Mesenchymal stem cell (in vitro differentiated cells and primary cell): ENCODE measurements at regions not wholly inside any gene's neighbourhood (a gene's known extent, or its start where the extent isn't known, plus 50 kb on each side); places are given as distances from the start of the nearest gene placed in this dataset.

ENCODE experiments used
- DNase-seq: peaks from one replicate; pipeline ENCODE4 v3.0.0-alpha.2; 2013
- H2AFZ ChIP-seq: one replicate; pipeline ENCODE4 v1.6.1; 2013; ENCODE audit warnings: low read depth, mild to moderate bottlenecking, control low read depth, inconsistent platforms, low read length, moderate library complexity
- H2AK5ac ChIP-seq: 2 replicates; pipeline ENCODE4 v1.6.1; 2013; ENCODE audit warnings: low read length, moderate library complexity, mild to moderate bottlenecking, inconsistent platforms; ENCODE audit not compliant: severe bottlenecking
- H2BK120ac ChIP-seq: one replicate; pipeline ENCODE4 v1.6.1; 2013; ENCODE audit warnings: low read depth, mild to moderate bottlenecking, inconsistent platforms, low read length, moderate library complexity
- H2BK12ac ChIP-seq, 2 experiments: one replicate each; pipeline ENCODE4 v1.6.1; 2013; ENCODE audit warnings: inconsistent platforms in 2 of 2, low read length in 2 of 2, mild to moderate bottlenecking in 2 of 2, moderate library complexity in 2 of 2, control low read depth in 1 of 2
- H2BK15ac ChIP-seq: one replicate; pipeline ENCODE4 v1.6.1; 2013; ENCODE audit warnings: mild to moderate bottlenecking, low read depth, inconsistent platforms; ENCODE audit not compliant: poor library complexity, severe bottlenecking
- H2BK5ac ChIP-seq: 2 replicates; pipeline ENCODE4 v1.6.1; 2013; ENCODE audit warnings: low read depth, mild to moderate bottlenecking, low read length, control low read depth, inconsistent platforms; ENCODE audit not compliant: poor library complexity, severe bottlenecking
- H3K14ac ChIP-seq, 2 experiments: one replicate each; pipeline ENCODE4 v1.6.1; 2013; ENCODE audit warnings: inconsistent platforms in 2 of 2, low read length in 2 of 2, control low read depth in 1 of 2, mild to moderate bottlenecking in 1 of 2, moderate library complexity in 1 of 2
- H3K18ac ChIP-seq, 2 experiments: one replicate each; pipeline ENCODE4 v1.6.1; 2013; ENCODE audit warnings: inconsistent platforms in 2 of 2, low read length in 2 of 2, control low read depth in 1 of 2, low read depth in 1 of 2, mild to moderate bottlenecking in 1 of 2
- H3K23ac ChIP-seq, 2 experiments: one replicate each; pipeline ENCODE4 v1.6.1; 2013; ENCODE audit warnings: inconsistent platforms in 2 of 2, low read length in 2 of 2, mild to moderate bottlenecking in 2 of 2, moderate library complexity in 2 of 2, control low read depth in 1 of 2
- H3K27ac ChIP-seq: 2 replicates; pipeline ENCODE4 v1.5.1; 2013; ENCODE audit warnings: mild to moderate bottlenecking, moderate library complexity, low read length, control low read depth, inconsistent platforms; ENCODE audit not compliant: poor library complexity, severe bottlenecking
- H3K27me3 ChIP-seq, 2 experiments: 2 replicates each; pipeline versions ENCODE4 v1.6.1 to v1.7.0; 2013; ENCODE audit warnings: low read length in 2 of 2, mild to moderate bottlenecking in 2 of 2, moderate library complexity in 2 of 2, control low read depth in 1 of 2, inconsistent platforms in 1 of 2; ENCODE audit not compliant: control insufficient read depth in 1 of 2, insufficient read depth in 1 of 2
- H3K36me3 ChIP-seq, 2 experiments: 2 replicates each; pipeline versions ENCODE4 v1.6.1 to v1.7.0; 2013; ENCODE audit warnings: low read length in 2 of 2, control low read depth in 1 of 2, inconsistent platforms in 1 of 2, low read depth in 1 of 2, mild to moderate bottlenecking in 1 of 2; ENCODE audit not compliant: insufficient read depth in 2 of 2, control insufficient read depth in 1 of 2
- H3K4ac ChIP-seq, 2 experiments: one replicate each; pipeline ENCODE4 v1.6.1; 2013; ENCODE audit warnings: inconsistent platforms in 2 of 2, low read length in 2 of 2, mild to moderate bottlenecking in 2 of 2, moderate library complexity in 2 of 2, control low read depth in 1 of 2, low read depth in 1 of 2
- H3K4me1 ChIP-seq: 2 replicates; pipeline ENCODE4 v1.6.1; 2013; ENCODE audit warnings: low read depth, low read length, control low read depth; ENCODE audit not compliant: control insufficient read depth, insufficient read depth
- H3K4me2 ChIP-seq: 2 replicates; pipeline ENCODE4 v1.6.1; 2013; ENCODE audit warnings: low read length, mild to moderate bottlenecking, inconsistent platforms; ENCODE audit not compliant: poor library complexity, severe bottlenecking
- H3K4me3 ChIP-seq, 2 experiments: 2 replicates each; pipeline versions ENCODE4 v1.5.1 to v1.7.0; 2013; ENCODE audit warnings: low read length in 2 of 2, mild to moderate bottlenecking in 2 of 2, control low read depth in 1 of 2, low read depth in 1 of 2; ENCODE audit not compliant: insufficient read depth in 1 of 2
- H3K79me1 ChIP-seq: replicated peaks from 2 replicates; pipeline ENCODE4 v1.6.1; 2013; ENCODE audit warnings: mild to moderate bottlenecking, control low read depth, low read length, inconsistent platforms; ENCODE audit not compliant: poor library complexity, severe bottlenecking
- H3K9ac ChIP-seq: 2 replicates; pipeline ENCODE4 v1.7.0; 2013; ENCODE audit warnings: mild to moderate bottlenecking, low read length, moderate library complexity
- H3K9me3 ChIP-seq: 2 replicates; pipeline ENCODE4 v1.7.0; 2013; ENCODE audit warnings: mild to moderate bottlenecking, low read length; ENCODE audit not compliant: control insufficient read depth
- H4K8ac ChIP-seq: one replicate; pipeline ENCODE4 v1.6.1; 2013; ENCODE audit warnings: inconsistent platforms, mild to moderate bottlenecking, low read length, moderate library complexity
- H4K91ac ChIP-seq: one replicate; pipeline ENCODE4 v1.6.1; 2013; ENCODE audit warnings: mild to moderate bottlenecking, low read length, inconsistent platforms
- WGBS: methylation state at CpG from one replicate; pipeline ENCODE4 v1.1.7; 2013; ENCODE audit warnings: mixed read lengths; 5-methylcytosine and 5-hydroxymethylcytosine counted together

DNA sequence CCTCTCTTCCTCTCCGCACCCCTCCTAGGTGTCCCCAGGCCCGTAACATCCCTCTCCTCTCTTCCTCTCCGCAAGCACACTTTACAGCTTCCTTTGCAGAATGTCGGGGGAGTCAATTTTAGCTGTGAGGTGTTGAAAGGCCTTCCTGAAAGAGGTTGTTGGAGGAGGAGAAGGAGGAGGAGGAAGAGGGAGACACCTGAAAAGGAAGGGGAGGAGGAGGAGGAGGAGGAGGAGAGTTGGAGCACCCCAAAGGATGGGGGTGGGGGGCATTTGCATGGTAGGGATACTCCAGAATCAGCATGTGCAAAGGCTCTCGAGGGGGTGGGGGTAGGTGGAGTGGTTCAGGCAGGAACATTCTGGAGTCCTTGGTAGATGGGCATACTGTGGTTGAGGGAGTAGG is 1045.1 kb downstream of the TBC1D22A start:
- Histone ChIP-seq H3K27ac (no peak overlapping the region), H3K36me3 (no peaks in the 10 kb centered on the region), H4K8ac (no peak overlapping the region), H2AK5ac (no peak overlapping the region), H3K23ac (no peak overlapping the region), H3K27me3 (no peaks in the 10 kb centered on the region), H3K9me3 (peaks cover 10% of the 10 kb centered on the region), H3K4me1 (no peaks in the 10 kb centered on the region), H2BK12ac (no peak overlapping the region), H3K18ac (no peak overlapping the region), H3K4me3 (no peak overlapping the region), H3K9ac (no peak overlapping the region), H4K91ac (no peak overlapping the region), H3K79me1 (no peaks in the 10 kb centered on the region), H2BK120ac (no peak overlapping the region), H2BK5ac (no peak overlapping the region), H3K14ac (no peak overlapping the region), H2BK15ac (no peak overlapping the region), H3K4me2 (no peak overlapping the region), H2AFZ (no peak overlapping the region), H3K4ac (no peak overlapping the region)
- WGBS = 61% methylated on average over 4 of the region's 5 CpGs
- no peak for DNase-seq

DNA sequence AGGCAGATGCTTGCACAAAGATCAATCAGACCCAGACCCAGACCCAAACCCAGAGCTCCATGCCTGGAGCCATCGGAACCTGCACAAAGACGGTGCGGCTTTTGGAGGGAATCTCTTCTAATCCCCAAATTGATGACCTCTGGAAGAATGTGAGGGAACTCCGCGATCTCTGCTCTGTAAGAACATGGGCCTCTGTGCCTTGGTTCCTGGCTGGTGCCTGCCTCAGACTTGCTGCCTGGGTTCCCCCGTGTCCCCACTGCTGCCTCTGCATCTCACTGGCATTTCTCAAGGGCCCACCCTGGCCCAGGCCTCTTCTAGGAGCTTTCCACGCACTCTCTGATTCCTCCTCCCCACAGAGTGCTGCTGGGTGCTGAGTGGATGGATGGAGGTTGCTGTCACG is 1044.4 kb downstream of the TBC1D22A start:
- Histone ChIP-seq H3K4ac (no peak overlapping the region), H3K4me2 (no peak overlapping the region), H2BK120ac (no peak overlapping the region), H2BK12ac (no peak overlapping the region), H3K23ac (no peak overlapping the region), H2BK15ac (no peak overlapping the region), H3K14ac (no peak overlapping the region), H2BK5ac (no peak overlapping the region), H3K79me1 (no peaks in the 10 kb centered on the region), H3K4me1 (no peaks in the 10 kb centered on the region), H3K36me3 (no peaks in the 10 kb centered on the region), H2AK5ac (no peak overlapping the region), H3K9me3 (peaks cover 10% of the 10 kb centered on the region), H3K9ac (no peak overlapping the region), H2AFZ (no peak overlapping the region), H4K91ac (no peak overlapping the region), H3K4me3 (no peak overlapping the region), H3K18ac (no peak overlapping the region), H3K27me3 (no peaks in the 10 kb centered on the region), H4K8ac (no peak overlapping the region), H3K27ac (no peak overlapping the region)
- 69% methylated on average over 7 of the region's 8 CpGs for WGBS
- DNase-seq = no peak

DNA sequence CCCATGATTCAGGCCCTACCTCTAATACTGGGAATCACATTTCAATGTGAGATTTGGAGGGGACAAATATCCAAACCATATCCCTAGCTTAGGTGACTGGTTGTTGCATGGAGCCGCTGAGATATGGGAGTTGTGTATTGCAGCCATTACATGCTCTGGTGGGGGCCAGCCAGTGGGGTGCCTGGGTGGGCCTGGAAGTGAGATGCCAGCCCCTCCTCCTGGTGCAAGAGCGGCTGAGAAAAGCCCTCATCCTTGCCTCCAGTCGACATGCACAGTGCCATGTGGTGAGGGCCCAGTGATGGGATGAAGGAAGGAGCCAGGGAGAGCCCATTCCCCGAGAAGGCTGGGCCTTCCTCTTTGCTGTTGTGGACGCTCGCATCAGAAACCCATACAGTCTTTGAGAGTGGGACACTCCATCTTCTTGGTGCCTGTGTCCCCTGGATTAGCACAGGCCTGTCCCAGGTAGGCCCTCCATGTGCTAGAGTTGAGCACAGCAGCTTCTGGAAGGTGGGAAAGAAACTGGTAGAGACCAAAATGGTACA is 1043.0 kb downstream of the TBC1D22A start:
- Histone ChIP-seq H3K14ac (no peak overlapping the region), H3K79me1 (no peaks in the 10 kb centered on the region), H3K27ac (no peak overlapping the region), H3K4ac (no peak overlapping the region), H3K18ac (no peak overlapping the region), H3K4me2 (no peak overlapping the region), H2BK15ac (no peak overlapping the region), H4K8ac (no peak overlapping the region), H2BK12ac (no peak overlapping the region), H3K27me3 (no peaks in the 10 kb centered on the region), H3K23ac (no peak overlapping the region), H2AK5ac (no peak overlapping the region), H3K9ac (no peak overlapping the region), H2BK5ac (no peak overlapping the region), H3K4me3 (no peak overlapping the region), H4K91ac (no peak overlapping the region), H3K9me3 (peaks cover 10% of the 10 kb centered on the region), H2AFZ (no peak overlapping the region), H3K4me1 (no peaks in the 10 kb centered on the region), H2BK120ac (no peak overlapping the region), H3K36me3 (no peaks in the 10 kb centered on the region)
- 64% methylated on average over 6 of the region's 6 CpGs for WGBS
- DNase-seq = no peak

DNA sequence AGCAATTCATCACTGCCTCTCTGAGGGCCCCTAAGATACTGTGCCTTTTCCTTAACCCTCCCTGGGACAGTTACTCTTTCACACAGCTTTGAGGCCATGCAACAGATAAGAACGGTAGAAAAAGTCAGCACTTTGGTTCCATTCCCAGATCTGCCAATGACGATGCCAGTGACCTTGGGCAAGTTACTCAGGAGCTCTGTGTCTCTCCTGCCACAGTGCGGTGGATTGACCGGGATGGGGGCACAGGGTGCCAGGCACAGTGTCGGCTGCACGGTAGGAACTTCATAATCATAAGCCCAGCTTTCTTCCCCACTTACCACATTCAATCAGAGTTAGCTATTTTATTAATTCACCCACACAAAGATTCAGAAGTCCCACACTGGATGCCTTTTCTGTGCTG is 1041.8 kb downstream of the TBC1D22A start:
- H3K9me3 ChIP-seq = peaks cover 10% of the 10 kb centered on the region
- no peak overlapping the region for H3K18ac ChIP-seq
- WGBS = 87% methylated on average over 6 of the region's 6 CpGs
- no peak overlapping the region for H2BK120ac ChIP-seq
- H3K4me1 ChIP-seq = no peaks in the 10 kb centered on the region
- no peak overlapping the region for H3K4ac ChIP-seq
- no peak overlapping the region for H2BK15ac ChIP-seq
- H3K27ac ChIP-seq = no peak overlapping the region
- H2AK5ac ChIP-seq = no peak overlapping the region
- H2BK5ac ChIP-seq = no peak overlapping the region
- H2AFZ ChIP-seq = no peak overlapping the region
- no peak overlapping the region for H4K8ac ChIP-seq
- H3K23ac ChIP-seq = no peak overlapping the region
- no peak overlapping the region for H4K91ac ChIP-seq
- no peaks in the 10 kb centered on the region for H3K27me3 ChIP-seq
- H3K4me3 ChIP-seq = no peak overlapping the region
- no peaks in the 10 kb centered on the region for H3K79me1 ChIP-seq
- DNase-seq = no peak
- H3K9ac ChIP-seq = no peak overlapping the region
- H3K14ac ChIP-seq = no peak overlapping the region
- H2BK12ac ChIP-seq = no peak overlapping the region
- H3K4me2 ChIP-seq = no peak overlapping the region
- no peaks in the 10 kb centered on the region for H3K36me3 ChIP-seq
